Mucosa of descending colon (tissue), 3 donors: ENCODE measurements at regions not wholly inside any gene's neighbourhood (a gene's known extent, or its start where the extent isn't known, plus 50 kb on each side); places are given as distances from the start of the nearest gene placed in this dataset.

ENCODE experiments used
- ATAC-seq: fragments of 200-7000 bp; cut with Tn5 transposase; one replicate; pipeline ENCODE4 v1.9.1; 2020; ENCODE audit warnings: mild to moderate bottlenecking, moderate library complexity
- DNase-seq, 3 donors: peaks; one replicate each; pipeline ENCODE4 v3.0.0-alpha.2; 2020
- H3K36me3 ChIP-seq: fragments of 200-600 bp; one replicate; pipeline ENCODE4 v1.8.0; 2021; ENCODE audit warnings: low read depth, mild to moderate bottlenecking
- H3K4me1 ChIP-seq: fragments of 200-600 bp; one replicate; pipeline ENCODE4 v1.8.0; 2021; ENCODE audit warnings: low read depth, mild to moderate bottlenecking
- H3K4me3 ChIP-seq: fragments of 200-600 bp; one replicate; pipeline ENCODE4 v1.8.0; 2021; ENCODE audit warnings: mild to moderate bottlenecking
- H3K9me3 ChIP-seq: fragments of 200-600 bp; one replicate; pipeline ENCODE4 v1.8.0; 2021; ENCODE audit warnings: mild to moderate bottlenecking
- intact Hi-C, 2 donors: fragments of 100-400 bp; cut with DNase I in 1 of 2; cut with micrococcal nuclease in 1 of 2; formaldehyde crosslinking; loops; one replicate each; pipeline versions ENCODE4 v1.11.0 to v1.11.1; 2022; cut with DNase I, micrococcal nuclease
- TF ChIP-seq, protein P1 (sequence below): fragments of 200-600 bp; IDR thresholded peaks from one replicate; pipeline ENCODE4 v1.8.0; 2022; ENCODE audit warnings: antibody characterized with exemption, mild to moderate bottlenecking
- donor health status: DM: no; HTN: no; CAD: no; lungs with moderate emphysema.
- donor health status: DM: no; HTN: no; CAD: no.
- donor health status: DM: no; HTN: yes; CAD: no.

DNA sequence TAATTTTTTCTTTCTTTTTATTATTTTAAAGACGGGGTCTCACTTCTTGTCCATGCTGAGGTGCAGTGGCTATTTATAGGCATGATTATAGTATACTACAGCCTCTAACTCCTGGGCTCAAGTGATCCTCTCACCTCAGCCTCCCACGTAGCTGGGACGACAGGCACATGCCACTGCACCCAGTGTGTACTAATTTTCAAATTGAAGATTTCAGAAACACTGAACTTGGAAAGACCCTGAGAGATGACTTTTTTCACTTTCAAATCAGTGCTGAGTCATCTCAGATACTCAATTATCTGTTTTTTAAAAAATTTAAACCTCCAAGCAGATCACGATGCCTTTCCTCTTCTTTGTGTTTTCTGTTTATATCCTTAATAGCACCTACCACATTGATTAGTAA, 53.7 kb upstream of the COCH start:
- intact Hi-C loops = no loop called here
- ATAC-seq = no peak
- TF ChIP-seq, protein P1, sequence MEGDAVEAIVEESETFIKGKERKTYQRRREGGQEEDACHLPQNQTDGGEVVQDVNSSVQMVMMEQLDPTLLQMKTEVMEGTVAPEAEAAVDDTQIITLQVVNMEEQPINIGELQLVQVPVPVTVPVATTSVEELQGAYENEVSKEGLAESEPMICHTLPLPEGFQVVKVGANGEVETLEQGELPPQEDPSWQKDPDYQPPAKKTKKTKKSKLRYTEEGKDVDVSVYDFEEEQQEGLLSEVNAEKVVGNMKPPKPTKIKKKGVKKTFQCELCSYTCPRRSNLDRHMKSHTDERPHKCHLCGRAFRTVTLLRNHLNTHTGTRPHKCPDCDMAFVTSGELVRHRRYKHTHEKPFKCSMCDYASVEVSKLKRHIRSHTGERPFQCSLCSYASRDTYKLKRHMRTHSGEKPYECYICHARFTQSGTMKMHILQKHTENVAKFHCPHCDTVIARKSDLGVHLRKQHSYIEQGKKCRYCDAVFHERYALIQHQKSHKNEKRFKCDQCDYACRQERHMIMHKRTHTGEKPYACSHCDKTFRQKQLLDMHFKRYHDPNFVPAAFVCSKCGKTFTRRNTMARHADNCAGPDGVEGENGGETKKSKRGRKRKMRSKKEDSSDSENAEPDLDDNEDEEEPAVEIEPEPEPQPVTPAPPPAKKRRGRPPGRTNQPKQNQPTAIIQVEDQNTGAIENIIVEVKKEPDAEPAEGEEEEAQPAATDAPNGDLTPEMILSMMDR = no peak

DNA sequence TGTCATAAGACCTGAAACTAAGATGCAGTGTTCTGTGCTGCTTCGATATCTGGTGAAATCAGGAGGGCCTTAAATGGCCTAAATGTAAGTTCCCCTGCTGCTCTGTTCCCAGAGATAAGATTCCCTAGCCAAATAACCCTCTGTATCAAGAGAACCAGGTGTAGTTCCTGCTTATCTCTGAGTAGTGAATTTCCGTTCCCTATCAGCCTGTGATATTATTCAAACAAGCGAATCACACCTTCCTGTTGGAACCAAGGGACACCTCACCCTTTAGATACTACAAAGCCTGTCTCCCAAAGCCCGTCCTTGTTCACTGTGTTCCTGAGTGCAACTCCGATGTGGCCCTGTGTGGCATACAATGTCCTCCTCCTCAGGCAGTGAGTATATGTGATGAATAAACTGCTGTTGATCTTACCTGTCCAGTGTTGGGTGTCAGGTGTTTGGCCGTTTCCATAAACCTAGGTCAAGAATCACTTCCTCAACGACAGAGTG, 52.2 kb upstream of the COCH start:
- Histone ChIP-seq H3K9me3 (peaks cover 18% of the 10 kb centered on the region), H3K36me3 (no peaks in the 10 kb centered on the region), H3K4me3 (no peak overlapping the region), H3K4me1 (no peaks in the 10 kb centered on the region)
- ATAC-seq (peak; percentile 24), DNase-seq (no peak)
- intact Hi-C loops = no loop called here
- TF ChIP-seq, protein P1 = no peak

More for the DNA sequence above, 53.7 kb upstream of the COCH start:
- peaks cover 4% of the 10 kb centered on the region for H3K9me3 ChIP-seq
- H3K4me3 ChIP-seq = no peak overlapping the region
- H3K4me1 ChIP-seq = no peaks in the 10 kb centered on the region
- DNase-seq = no peak
- H3K36me3 ChIP-seq = no peaks in the 10 kb centered on the region
